Brain microvascular endothelial cell (primary cell): ENCODE measurements at regions not wholly inside any gene's neighbourhood (a gene's known extent, or its start where the extent isn't known, plus 50 kb on each side); places are given as distances from the start of the nearest gene placed in this dataset.

Source experiments
- DNase-seq: peaks from one replicate; pipeline ENCODE4 v3.0.0-alpha.2; 2020
- H3K27ac ChIP-seq: fragments of 250-450 bp; sonication (Bioruptor Pico); 2 replicates; pipeline ENCODE4 v1.5.1; 2020; ENCODE audit warnings: mild to moderate bottlenecking, moderate library complexity
- H3K27me3 ChIP-seq: fragments of 250-450 bp; sonication (Bioruptor Pico); replicated peaks from 2 replicates; pipeline ENCODE4 v1.5.1; 2020; ENCODE audit warnings: mild to moderate bottlenecking
- H3K36me3 ChIP-seq: fragments of 250-450 bp; sonication (Bioruptor Pico); replicated peaks from 2 replicates; pipeline ENCODE4 v1.5.1; 2020; ENCODE audit warnings: mild to moderate bottlenecking
- H3K4me3 ChIP-seq: 2 replicates; pipeline ENCODE4 v1.5.1; 2011; ENCODE audit warnings: low read depth, mild to moderate bottlenecking, control low read depth, low read length, moderate library complexity
- CTCF ChIP-seq: IDR thresholded peaks from 2 replicates; pipeline ENCODE4 v1.5.1; 2011; ENCODE audit warnings: low read depth, mild to moderate bottlenecking, moderate library complexity, low read length, control low read depth, inconsistent platforms; ENCODE audit errors: missing control alignments
- in situ Hi-C: cut with HindIII; loops from 2 replicates; pipeline ENCODE4 v1.10.0; 2017; ENCODE audit warnings: low sequenced_read_pairs, low pct_ligation_motif_present

GRCh38 chr20:41837669-41838224, 219.6 kb upstream of the CHD6 start:
- TF ChIP-seq CTCF, result no peak
- in situ Hi-C loops, result no loop called here
- H3K36me3 ChIP-seq, result no peaks in the 10 kb centered on the region
- no peak overlapping the region for H3K27ac ChIP-seq
- no peak overlapping the region for H3K4me3 ChIP-seq
- H3K27me3 ChIP-seq, result no peaks in the 10 kb centered on the region
- no peak for DNase-seq

GRCh38 chr20:41833739-41834138, 215.6 kb upstream of the CHD6 start:
- in situ Hi-C loops, result no loop called here
- Histone ChIP-seq H3K4me3 (no peak overlapping the region), H3K27me3 (no peaks in the 10 kb centered on the region), H3K36me3 (no peaks in the 10 kb centered on the region), H3K27ac (no peak overlapping the region)
- no peak for DNase-seq
- TF ChIP-seq CTCF, result no peak

DNA sequence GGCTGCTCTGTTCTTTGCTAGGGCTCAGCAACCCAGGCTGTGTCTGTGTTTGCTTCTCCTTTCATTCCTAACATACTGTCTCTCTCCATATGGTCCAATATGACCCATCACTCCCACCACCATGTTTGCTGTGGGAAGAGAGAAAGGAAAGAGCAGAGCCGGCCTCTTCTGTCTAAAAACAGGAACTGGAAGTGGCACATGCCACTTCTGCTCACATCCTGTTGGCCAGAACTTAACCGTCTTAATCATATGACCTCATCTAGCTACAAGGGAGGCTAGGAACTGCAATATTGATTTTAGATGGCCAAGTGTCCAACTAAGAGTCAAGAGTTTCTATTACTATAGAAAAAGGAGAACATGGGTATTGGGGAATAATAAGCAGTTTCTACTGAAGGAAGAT, 212.5 kb upstream of the CHD6 start:
- H3K27me3 ChIP-seq, result no peaks in the 10 kb centered on the region
- H3K27ac ChIP-seq, result no peak overlapping the region
- in situ Hi-C loops, result no loop called here
- no peak for DNase-seq
- no peak overlapping the region for H3K4me3 ChIP-seq
- no peaks in the 10 kb centered on the region for H3K36me3 ChIP-seq
- no peak for TF ChIP-seq CTCF

DNA sequence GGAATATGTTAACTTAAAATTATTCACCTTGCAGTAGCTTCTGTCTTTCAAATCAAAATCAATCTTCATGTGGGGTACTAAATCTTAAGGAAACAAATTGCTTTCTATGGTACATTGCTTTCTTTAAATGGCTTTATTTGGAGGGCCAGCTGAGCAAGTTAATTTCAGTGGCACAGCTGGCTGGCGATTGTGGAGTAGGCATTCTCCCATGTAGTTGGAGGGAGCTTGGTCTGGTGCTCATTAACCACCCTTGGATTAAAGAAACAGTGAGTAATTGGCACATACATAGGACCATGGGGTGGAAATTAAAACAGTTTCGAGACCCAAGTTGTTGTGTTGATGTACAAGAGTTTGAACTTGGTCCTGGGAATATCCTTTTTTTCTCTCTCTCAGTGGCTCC, 201.3 kb upstream of the CHD6 start:
- Histone ChIP-seq H3K27ac (no peak overlapping the region), H3K27me3 (no peaks in the 10 kb centered on the region), H3K4me3 (no peak overlapping the region), H3K36me3 (no peaks in the 10 kb centered on the region)
- in situ Hi-C loops, result no loop called here
- TF ChIP-seq CTCF, result no peak
- no peak for DNase-seq

GRCh38 chr20:41818991-41819390, 200.8 kb upstream of the CHD6 start:
- in situ Hi-C loops, result no loop called here

More at GRCh38 chr20:41818991-41819390, 200.8 kb upstream of the CHD6 start:
- Histone ChIP-seq H3K27ac (no peak overlapping the region), H3K4me3 (no peak overlapping the region), H3K27me3 (no peaks in the 10 kb centered on the region), H3K36me3 (no peaks in the 10 kb centered on the region)
- TF ChIP-seq CTCF, result no peak
- no peak for DNase-seq
